ENCODE measurements at regions not wholly inside any gene's neighbourhood (a gene's known extent, or its start where the extent isn't known, plus 50 kb on each side); places are given as distances from the start of the nearest gene placed in this dataset.

DNA sequence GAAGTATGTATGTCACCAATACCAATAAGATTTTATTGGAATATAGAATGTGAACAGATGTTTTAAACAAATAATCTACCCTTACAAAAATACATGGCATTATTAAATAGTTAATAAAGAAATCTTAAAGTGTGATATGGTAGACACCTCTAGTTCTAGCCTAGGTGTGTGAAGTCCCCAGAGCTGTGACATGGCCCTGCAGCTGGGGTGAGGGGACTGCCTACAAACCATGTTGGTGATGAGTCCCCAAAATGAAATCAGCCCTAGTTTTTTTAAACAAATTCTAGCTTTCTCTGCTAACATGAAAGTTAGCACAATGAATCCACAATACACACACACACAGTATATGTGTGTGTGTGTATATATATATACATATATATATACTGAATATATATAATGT is 195.1 kb upstream of the RPS23 start:
- Histone ChIP-seq H3K4me3 (ENCODE audit: low read depth, low read length, poor library complexity, severe bottlenecking) (no peak overlapping the region), H3K4me1 (ENCODE audit: insufficient read depth, low read length, poor library complexity, severe bottlenecking) (no peaks in the 10 kb centered on the region), H3K27ac (ENCODE audit: low read depth, low read length, poor library complexity, severe bottlenecking) (no peak overlapping the region), H3K79me2 (ENCODE audit: insufficient read depth, low read depth, low read length) (no peaks in the 10 kb centered on the region), H4K20me1 (ENCODE audit: insufficient read depth, low read length) (no peaks in the 10 kb centered on the region), H3K9me3 (ENCODE audit: low read length) (no peaks in the 10 kb centered on the region), H2AFZ (ENCODE audit: low read length) (no peak overlapping the region), H3K4me2 (ENCODE audit: low read length) (no peak overlapping the region), H3K36me3 (ENCODE audit: insufficient read depth, low read length) (no peaks in the 10 kb centered on the region), H3K9me2 (ENCODE audit: insufficient read depth, low read length) (no peaks in the 10 kb centered on the region)
- TF ChIP-seq, protein P1, sequence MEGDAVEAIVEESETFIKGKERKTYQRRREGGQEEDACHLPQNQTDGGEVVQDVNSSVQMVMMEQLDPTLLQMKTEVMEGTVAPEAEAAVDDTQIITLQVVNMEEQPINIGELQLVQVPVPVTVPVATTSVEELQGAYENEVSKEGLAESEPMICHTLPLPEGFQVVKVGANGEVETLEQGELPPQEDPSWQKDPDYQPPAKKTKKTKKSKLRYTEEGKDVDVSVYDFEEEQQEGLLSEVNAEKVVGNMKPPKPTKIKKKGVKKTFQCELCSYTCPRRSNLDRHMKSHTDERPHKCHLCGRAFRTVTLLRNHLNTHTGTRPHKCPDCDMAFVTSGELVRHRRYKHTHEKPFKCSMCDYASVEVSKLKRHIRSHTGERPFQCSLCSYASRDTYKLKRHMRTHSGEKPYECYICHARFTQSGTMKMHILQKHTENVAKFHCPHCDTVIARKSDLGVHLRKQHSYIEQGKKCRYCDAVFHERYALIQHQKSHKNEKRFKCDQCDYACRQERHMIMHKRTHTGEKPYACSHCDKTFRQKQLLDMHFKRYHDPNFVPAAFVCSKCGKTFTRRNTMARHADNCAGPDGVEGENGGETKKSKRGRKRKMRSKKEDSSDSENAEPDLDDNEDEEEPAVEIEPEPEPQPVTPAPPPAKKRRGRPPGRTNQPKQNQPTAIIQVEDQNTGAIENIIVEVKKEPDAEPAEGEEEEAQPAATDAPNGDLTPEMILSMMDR (conservative IDR thresholded peaks at IDR 0.05; ENCODE audit: low read length): no peak
- TF ChIP-seq EZH2phosphoT487 (IDR thresholded peaks at IDR 0.05; ENCODE audit: borderline replicate concordance, low read depth, low read length): no peak
- POLR2A ChIA-PET: no interaction called here
- no TSS peak for BruUV-seq (replicated peaks)
- no peak for DNase-seq (ENCODE audit: low spot score)
- CTCF ChIA-PET (ENCODE audit: unreplicated experiment): no interaction called here
- intact Hi-C loops (cut with micrococcal nuclease; ENCODE audit: unreplicated experiment): no loop called here

DNA sequence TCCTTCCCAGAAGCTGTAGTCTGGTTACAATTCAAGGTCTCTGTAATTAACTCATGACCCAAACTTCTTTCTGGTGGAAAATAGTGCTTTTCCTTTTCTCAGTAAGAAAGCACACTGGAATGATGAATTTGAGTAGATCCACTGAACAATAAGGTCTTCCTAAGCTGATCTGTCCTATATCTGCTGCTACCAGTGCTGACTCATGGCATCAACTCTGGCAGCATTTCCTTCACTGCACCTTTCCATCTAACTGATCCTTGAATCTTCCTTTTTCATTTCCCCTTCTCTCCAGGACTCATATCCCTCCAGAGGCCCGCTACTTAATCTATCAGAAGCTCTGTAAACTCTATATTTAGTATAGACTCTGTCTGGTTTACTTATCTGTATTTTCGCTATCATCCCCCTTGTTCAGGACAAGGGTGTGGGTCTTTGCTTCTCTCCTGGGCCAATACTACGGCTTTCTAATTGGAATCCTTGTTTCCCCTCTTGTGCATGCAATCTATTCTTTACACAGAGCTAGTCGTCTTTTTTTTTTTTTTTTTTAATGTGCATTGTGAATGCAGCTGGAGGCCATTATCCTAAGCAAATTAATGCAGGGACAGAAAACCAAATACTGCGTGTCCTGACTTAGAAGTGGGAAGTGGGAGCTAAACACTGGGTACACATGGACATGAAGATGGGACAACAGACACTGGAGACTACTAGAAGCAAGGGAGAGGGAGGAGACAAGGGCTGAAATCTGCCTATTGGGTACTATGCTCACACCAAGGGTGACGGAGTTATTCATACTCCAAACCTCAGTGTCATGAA is 192.2 kb upstream of the RPS23 start:
- H3K4me1 ChIP-seq (ENCODE audit: insufficient read depth, low read length, poor library complexity, severe bottlenecking): no peaks in the 10 kb centered on the region
- no peaks in the 10 kb centered on the region for H4K20me1 ChIP-seq (ENCODE audit: insufficient read depth, low read length)
- intact Hi-C loops (cut with micrococcal nuclease; ENCODE audit: unreplicated experiment): no loop called here
- no peaks in the 10 kb centered on the region for H3K9me3 ChIP-seq (ENCODE audit: low read length)
- no peaks in the 10 kb centered on the region for H3K9me2 ChIP-seq (ENCODE audit: insufficient read depth, low read length)
- DNase-seq (ENCODE audit: low spot score): no peak
- H3K36me3 ChIP-seq (ENCODE audit: insufficient read depth, low read length): no peaks in the 10 kb centered on the region
- no peak overlapping the region for H2AFZ ChIP-seq (ENCODE audit: low read length)
- no peak overlapping the region for H3K4me2 ChIP-seq (ENCODE audit: low read length)
- ChIA-PET CTCF (ENCODE audit: unreplicated experiment) (no interaction called here), POLR2A (interaction anchor here (0.7 to 1.1 kb wide), 4 partner anchors 12 to 1073 kb away, joined by 3 to 4 read pairs (median 4); no protein-coding TSS in a partner anchor)
- no peak overlapping the region for H3K4me3 ChIP-seq (ENCODE audit: low read depth, low read length, poor library complexity, severe bottlenecking)
- no peak overlapping the region for H3K27ac ChIP-seq (ENCODE audit: low read depth, low read length, poor library complexity, severe bottlenecking)
- TF ChIP-seq, protein P1 (conservative IDR thresholded peaks at IDR 0.05; ENCODE audit: low read length): no peak
- TF ChIP-seq EZH2phosphoT487 (IDR thresholded peaks at IDR 0.05; ENCODE audit: borderline replicate concordance, low read depth, low read length): no peak
- BruUV-seq (replicated peaks): no TSS peak
- no peaks in the 10 kb centered on the region for H3K79me2 ChIP-seq (ENCODE audit: insufficient read depth, low read depth, low read length)

DNA sequence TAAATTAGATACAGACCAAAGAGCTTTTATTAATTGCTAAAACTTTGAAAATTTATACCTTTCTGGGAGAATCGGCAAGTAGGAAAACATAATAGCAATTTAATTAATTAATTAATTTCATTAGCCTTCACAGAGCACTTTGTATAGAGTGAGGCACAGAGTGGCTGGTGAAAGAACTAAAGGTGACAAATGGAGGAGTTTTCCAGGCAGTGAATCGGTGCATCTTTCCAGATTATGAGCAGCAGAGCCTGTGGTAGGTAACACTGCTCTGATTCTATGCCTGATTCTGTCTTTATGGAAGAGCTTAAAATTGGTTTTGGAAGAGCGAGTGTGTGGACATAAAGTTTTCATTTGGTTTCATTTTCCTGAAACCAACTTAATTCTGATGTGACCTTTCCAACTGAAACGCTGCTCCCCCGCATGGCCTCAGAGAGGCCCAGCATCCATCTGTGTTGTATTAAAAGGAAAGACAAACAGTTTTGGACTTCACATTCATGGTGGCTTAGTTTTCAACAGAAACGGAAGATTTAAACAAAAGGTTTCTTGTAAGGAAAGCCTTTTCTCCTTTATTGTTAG is 188.9 kb upstream of the RPS23 start:
- H3K4me3 ChIP-seq (ENCODE audit: low read depth, low read length, poor library complexity, severe bottlenecking): no peak overlapping the region
- no peak for DNase-seq (ENCODE audit: low spot score)
- no TSS peak for BruUV-seq (replicated peaks)
- H4K20me1 ChIP-seq (ENCODE audit: insufficient read depth, low read length): no peaks in the 10 kb centered on the region
- no peak overlapping the region for H2AFZ ChIP-seq (ENCODE audit: low read length)
- no peaks in the 10 kb centered on the region for H3K9me2 ChIP-seq (ENCODE audit: insufficient read depth, low read length)
- CTCF ChIA-PET (ENCODE audit: unreplicated experiment): no interaction called here
- H3K4me2 ChIP-seq (ENCODE audit: low read length): no peak overlapping the region
- no peak for TF ChIP-seq EZH2phosphoT487 (IDR thresholded peaks at IDR 0.05; ENCODE audit: borderline replicate concordance, low read depth, low read length)
- TF ChIP-seq, protein P1 (conservative IDR thresholded peaks at IDR 0.05; ENCODE audit: low read length): no peak
- no peaks in the 10 kb centered on the region for H3K36me3 ChIP-seq (ENCODE audit: insufficient read depth, low read length)
- H3K4me1 ChIP-seq (ENCODE audit: insufficient read depth, low read length, poor library complexity, severe bottlenecking): no peaks in the 10 kb centered on the region
- POLR2A ChIA-PET: no interaction called here
- no peaks in the 10 kb centered on the region for H3K79me2 ChIP-seq (ENCODE audit: insufficient read depth, low read depth, low read length)
- no peaks in the 10 kb centered on the region for H3K9me3 ChIP-seq (ENCODE audit: low read length)
- intact Hi-C loops (cut with micrococcal nuclease; ENCODE audit: unreplicated experiment): no loop called here
- no peak overlapping the region for H3K27ac ChIP-seq (ENCODE audit: low read depth, low read length, poor library complexity, severe bottlenecking)
